ENCODE measurements at regions not wholly inside any gene's neighbourhood (a gene's known extent, or its start where the extent isn't known, plus 50 kb on each side); places are given as distances from the start of the nearest gene placed in this dataset.
"Not testable (repeated sequence)": the region's sequence is repeated elsewhere in the genome, so short reads cannot be mapped to it uniquely, and the experiment has no call there.

DNA sequence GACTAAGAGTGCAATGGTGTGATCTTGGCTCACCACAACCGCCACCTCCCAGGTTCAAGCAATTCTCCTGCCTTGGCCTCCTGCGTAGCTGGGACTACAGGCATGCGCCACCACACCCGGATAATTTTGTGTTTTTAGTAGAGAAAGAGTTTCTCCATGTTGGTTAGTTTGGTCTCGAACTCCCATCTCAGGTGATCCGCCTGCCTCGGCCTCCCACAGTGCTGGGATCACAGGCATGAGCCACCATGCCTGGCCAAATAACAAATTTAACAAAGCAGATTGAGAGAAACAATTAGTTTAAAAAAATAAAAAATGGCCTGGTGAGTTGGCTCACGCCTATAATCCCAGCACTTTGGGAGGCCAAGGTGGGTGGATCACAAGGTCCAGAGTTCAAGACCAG is 139.6 kb upstream of the KCTD7 start:
- not testable (repeated sequence) for H3K27ac ChIP-seq (ENCODE audit: low read depth, low read length); H3K9me3 ChIP-seq (ENCODE audit: low read length)

DNA sequence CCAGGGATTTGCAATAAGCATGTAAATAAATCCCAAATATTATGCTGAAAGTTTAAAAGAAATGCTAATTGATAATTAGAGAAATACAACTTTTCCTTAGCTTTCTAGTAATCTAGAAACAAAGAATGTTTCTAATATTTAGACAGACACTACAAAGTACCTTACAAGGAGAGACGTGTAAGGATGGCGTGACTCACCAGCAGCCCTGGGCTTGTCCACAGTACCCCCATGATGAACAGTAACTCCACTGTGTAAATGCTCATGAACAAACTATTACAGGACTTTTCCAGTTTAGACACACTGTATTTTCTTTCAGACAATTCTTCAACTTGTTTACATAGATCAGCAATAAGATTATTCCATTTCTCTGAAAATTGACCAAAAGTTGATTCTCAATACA is 138.9 kb upstream of the KCTD7 start:
- H3K27ac ChIP-seq (ENCODE audit: low read depth, low read length); H3K27me3 ChIP-seq (ENCODE audit: control insufficient read depth in 1 of 2, insufficient read depth in 2 of 2, low read length in 2 of 2): not testable (repeated sequence)

More for the DNA sequence above, 139.6 kb upstream of the KCTD7 start:
- H3K4me1 ChIP-seq (ENCODE audit: insufficient read depth, low read length); H3K9ac ChIP-seq (ENCODE audit: low read length); H3K36me3 ChIP-seq (ENCODE audit: insufficient read depth, low read length); H3K4me3 ChIP-seq (ENCODE audit: low read depth in 1 of 2, low read length in 2 of 2); H3K27me3 ChIP-seq (ENCODE audit: control insufficient read depth in 1 of 2, insufficient read depth in 2 of 2, low read length in 2 of 2): not testable (repeated sequence)

DNA sequence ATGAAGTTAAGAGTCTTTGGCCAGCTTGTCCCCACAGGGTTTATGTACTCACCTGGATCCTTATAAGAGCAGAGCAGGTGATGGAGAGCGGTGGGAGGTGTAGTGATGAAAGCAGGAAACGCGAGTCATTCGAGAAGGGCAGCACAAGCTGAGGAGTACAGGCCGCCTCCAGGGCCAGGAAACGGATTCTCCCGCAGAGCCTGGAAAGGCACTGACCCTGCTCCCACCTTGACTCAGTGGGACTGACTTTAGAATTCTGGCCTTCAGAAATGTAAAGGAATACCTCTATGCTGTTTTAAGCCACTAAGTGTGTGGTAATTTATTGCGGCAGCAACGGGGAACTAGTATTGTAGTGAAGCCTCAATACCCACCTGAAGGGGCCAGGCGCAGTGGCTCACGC is 137.7 kb upstream of the KCTD7 start:
- not testable (repeated sequence) for H3K36me3 ChIP-seq (ENCODE audit: insufficient read depth, low read length); H3K4me1 ChIP-seq (ENCODE audit: insufficient read depth, low read length); H3K27me3 ChIP-seq (ENCODE audit: control insufficient read depth in 1 of 2, insufficient read depth in 2 of 2, low read length in 2 of 2); H3K9me3 ChIP-seq (ENCODE audit: low read length); H3K9ac ChIP-seq (ENCODE audit: low read length); H3K27ac ChIP-seq (ENCODE audit: low read depth, low read length); H3K4me3 ChIP-seq (ENCODE audit: low read depth in 1 of 2, low read length in 2 of 2)

More for the DNA sequence above, 138.9 kb upstream of the KCTD7 start:
- H3K36me3 ChIP-seq (ENCODE audit: insufficient read depth, low read length); H3K9ac ChIP-seq (ENCODE audit: low read length); H3K9me3 ChIP-seq (ENCODE audit: low read length); H3K4me1 ChIP-seq (ENCODE audit: insufficient read depth, low read length); H3K4me3 ChIP-seq (ENCODE audit: low read depth in 1 of 2, low read length in 2 of 2): not testable (repeated sequence)

GRCh38 chr7:66492405-66492804 is 136.3 kb upstream of the KCTD7 start:
- not testable (repeated sequence) for H3K36me3 ChIP-seq (ENCODE audit: insufficient read depth, low read length); H3K27me3 ChIP-seq (ENCODE audit: control insufficient read depth in 1 of 2, insufficient read depth in 2 of 2, low read length in 2 of 2); H3K27ac ChIP-seq (ENCODE audit: low read depth, low read length); H3K4me1 ChIP-seq (ENCODE audit: insufficient read depth, low read length); H3K9me3 ChIP-seq (ENCODE audit: low read length)
- peak overlapping the region; percentile 96 for H3K9ac ChIP-seq (ENCODE audit: low read length)
- peak overlapping the region; percentile 65 to 91 for H3K4me3 ChIP-seq (ENCODE audit: low read depth in 1 of 2, low read length in 2 of 2)

DNA sequence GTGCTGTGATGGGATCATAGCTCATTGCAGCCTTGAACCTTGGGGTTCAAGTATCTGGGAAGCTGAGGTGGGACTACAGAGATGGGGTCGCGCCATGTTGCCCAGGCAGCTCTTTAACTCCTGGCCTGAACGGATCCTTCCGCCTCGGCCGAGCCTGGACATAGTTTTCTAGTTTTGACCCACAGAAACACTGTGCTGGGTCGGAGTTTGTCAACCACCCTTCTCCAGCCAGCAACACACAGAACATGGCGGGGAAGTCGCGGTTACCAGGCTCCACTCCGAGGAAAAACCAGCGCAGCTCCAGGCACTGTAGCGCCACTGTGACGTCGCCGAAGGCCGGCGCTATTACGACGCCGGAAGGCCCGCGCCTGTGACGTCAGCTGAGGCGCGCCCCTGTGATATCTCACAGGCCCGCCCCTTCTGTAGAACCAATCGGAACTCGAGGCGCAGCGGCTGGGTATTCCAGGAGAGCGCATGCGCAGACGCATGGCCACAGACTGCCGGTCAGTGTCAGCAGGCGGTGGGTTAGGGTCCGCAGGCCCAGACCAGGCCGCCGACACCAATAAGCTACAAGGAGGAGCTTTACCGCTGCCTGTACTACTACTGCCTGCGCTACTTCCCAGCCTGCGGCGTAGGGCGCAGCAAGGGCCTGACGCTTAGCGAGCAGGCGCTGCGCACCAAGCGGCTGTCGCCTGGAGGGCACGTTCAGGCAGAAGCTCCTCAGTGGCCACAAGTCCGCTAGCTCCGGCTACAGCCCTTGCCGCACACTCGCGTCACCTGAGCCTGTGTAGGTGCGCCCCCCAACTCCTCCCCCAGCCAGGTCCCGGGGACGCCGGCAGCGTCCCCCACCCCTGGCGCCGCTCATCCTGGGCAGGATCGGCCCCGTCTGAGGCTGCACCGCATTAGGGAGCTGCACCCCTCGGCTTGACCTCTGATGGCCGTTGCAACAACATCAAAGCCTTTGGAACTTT is 135.2 kb upstream of the KCTD7 start:
- no peaks in the 10 kb centered on the region for H3K9me3 ChIP-seq (ENCODE audit: low read length)
- no peaks in the 10 kb centered on the region for H3K27me3 ChIP-seq (ENCODE audit: control insufficient read depth in 1 of 2, insufficient read depth in 2 of 2, low read length in 2 of 2)
- H3K9ac ChIP-seq (ENCODE audit: low read length) = peak overlapping the region; percentile 96
- peak overlapping the region; percentile 82 for H3K27ac ChIP-seq (ENCODE audit: low read depth, low read length)
- H3K4me1 ChIP-seq (ENCODE audit: insufficient read depth, low read length) = peaks cover 7% of the 10 kb centered on the region
- H3K36me3 ChIP-seq (ENCODE audit: insufficient read depth, low read length) = no peaks in the 10 kb centered on the region
- peak overlapping the region; percentile 65 to 91 for H3K4me3 ChIP-seq (ENCODE audit: low read depth in 1 of 2, low read length in 2 of 2)

DNA sequence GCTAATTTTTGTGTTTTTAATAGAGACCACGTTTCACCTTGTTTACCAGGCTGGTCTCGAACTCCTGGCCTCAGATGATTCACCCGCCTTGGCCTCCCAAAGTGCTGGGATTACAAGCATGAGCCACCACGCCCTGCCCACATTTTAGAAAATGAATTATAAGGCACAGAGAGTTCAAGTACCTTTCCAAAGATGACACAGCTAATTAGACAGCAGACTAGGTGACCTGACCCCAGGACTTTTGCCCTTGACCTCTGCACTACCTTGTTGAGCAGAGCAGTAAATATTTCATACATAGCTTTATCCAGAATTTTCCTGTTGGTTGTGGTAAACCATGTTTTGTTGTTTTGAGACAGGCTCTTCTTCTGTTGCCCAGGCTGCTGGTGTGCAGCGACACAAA is 131.3 kb upstream of the KCTD7 start:
- Histone ChIP-seq H3K27me3 (ENCODE audit: control insufficient read depth in 1 of 2, insufficient read depth in 2 of 2, low read length in 2 of 2) (peaks cover 0 to under 1% of the 10 kb centered on the region in 2 donors), H3K36me3 (ENCODE audit: insufficient read depth, low read length) (no peaks in the 10 kb centered on the region), H3K9me3 (ENCODE audit: low read length) (no peaks in the 10 kb centered on the region), H3K9ac (ENCODE audit: low read length) (no peak overlapping the region), H3K27ac (ENCODE audit: low read depth, low read length) (no peak overlapping the region), H3K4me3 (ENCODE audit: low read depth in 1 of 2, low read length in 2 of 2) (no peak overlapping the region), H3K4me1 (ENCODE audit: insufficient read depth, low read length) (peaks cover 6% of the 10 kb centered on the region)

DNA sequence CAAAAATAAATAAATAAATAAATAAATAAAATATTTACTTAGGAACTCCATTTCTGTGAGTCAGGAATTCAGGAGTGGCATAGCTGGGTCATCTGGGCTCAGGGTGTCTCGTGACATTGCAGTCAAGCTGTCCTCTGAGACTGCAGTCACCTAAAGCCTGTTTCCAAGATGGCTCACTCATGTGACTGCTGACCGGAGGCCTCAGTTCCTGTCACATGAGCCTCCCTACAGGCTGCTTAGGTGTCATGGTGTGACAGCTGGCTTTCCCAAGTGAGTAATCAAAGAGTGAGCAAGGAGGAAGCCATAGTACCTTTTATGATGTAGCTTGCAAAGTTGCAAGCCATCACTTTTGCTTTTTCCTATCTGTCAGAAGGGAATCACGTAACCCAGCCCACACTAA is 128.6 kb upstream of the KCTD7 start:
- H3K4me1 ChIP-seq (ENCODE audit: insufficient read depth, low read length) = no peaks in the 10 kb centered on the region
- H3K27ac ChIP-seq (ENCODE audit: low read depth, low read length) = no peak overlapping the region
- H3K27me3 ChIP-seq (ENCODE audit: control insufficient read depth in 1 of 2, insufficient read depth in 2 of 2, low read length in 2 of 2) = peaks cover 0 to 23% of the 10 kb centered on the region in 2 donors
- H3K4me3 ChIP-seq (ENCODE audit: low read depth in 1 of 2, low read length in 2 of 2) = no peak overlapping the region
- no peak overlapping the region for H3K9ac ChIP-seq (ENCODE audit: low read length)
- H3K9me3 ChIP-seq (ENCODE audit: low read length) = no peaks in the 10 kb centered on the region
- no peaks in the 10 kb centered on the region for H3K36me3 ChIP-seq (ENCODE audit: insufficient read depth, low read length)

GRCh38 chr7:66502230-66503035 is 126.2 kb upstream of the KCTD7 start:
- Histone ChIP-seq H3K4me3 (ENCODE audit: low read depth in 1 of 2, low read length in 2 of 2) (no peak overlapping the region), H3K4me1 (ENCODE audit: insufficient read depth, low read length) (no peaks in the 10 kb centered on the region), H3K9me3 (ENCODE audit: low read length) (no peaks in the 10 kb centered on the region), H3K27me3 (ENCODE audit: control insufficient read depth in 1 of 2, insufficient read depth in 2 of 2, low read length in 2 of 2) (peaks cover 0 to 28% of the 10 kb centered on the region in 2 donors), H3K36me3 (ENCODE audit: insufficient read depth, low read length) (no peaks in the 10 kb centered on the region), H3K9ac (ENCODE audit: low read length) (no peak overlapping the region), H3K27ac (ENCODE audit: low read depth, low read length) (no peak overlapping the region)

- Histone ChIP-seq H3K27me3 (ENCODE audit: control insufficient read depth in 1 of 2, insufficient read depth in 2 of 2, low read length in 2 of 2) (peaks cover 0 to 28% of the 10 kb centered on the region in 2 donors), H3K9me3 (ENCODE audit: low read length) (no peaks in the 10 kb centered on the region), H3K36me3 (ENCODE audit: insufficient read depth, low read length) (no peaks in the 10 kb centered on the region), H3K27ac (ENCODE audit: low read depth, low read length) (no peak overlapping the region), H3K9ac (ENCODE audit: low read length) (no peak overlapping the region), H3K4me1 (ENCODE audit: insufficient read depth, low read length) (no peaks in the 10 kb centered on the region), H3K4me3 (ENCODE audit: low read depth in 1 of 2, low read length in 2 of 2) (no peak overlapping the region)
Measured at GRCh38 chr7:66503036-66503370, 125.7 kb upstream of the KCTD7 start.

- no peaks in the 10 kb centered on the region for H3K36me3 ChIP-seq (ENCODE audit: insufficient read depth, low read length)
- no peak overlapping the region for H3K4me3 ChIP-seq (ENCODE audit: low read depth in 1 of 2, low read length in 2 of 2)
- no peak overlapping the region for H3K27ac ChIP-seq (ENCODE audit: low read depth, low read length)
- H3K27me3 ChIP-seq (ENCODE audit: control insufficient read depth in 1 of 2, insufficient read depth in 2 of 2, low read length in 2 of 2) = peaks cover 0 to 28% of the 10 kb centered on the region in 2 donors
- no peak overlapping the region for H3K9ac ChIP-seq (ENCODE audit: low read length)
- H3K9me3 ChIP-seq (ENCODE audit: low read length) = no peaks in the 10 kb centered on the region
- no peaks in the 10 kb centered on the region for H3K4me1 ChIP-seq (ENCODE audit: insufficient read depth, low read length)
Measured at GRCh38 chr7:66503551-66504031, 125.1 kb upstream of the KCTD7 start.

DNA sequence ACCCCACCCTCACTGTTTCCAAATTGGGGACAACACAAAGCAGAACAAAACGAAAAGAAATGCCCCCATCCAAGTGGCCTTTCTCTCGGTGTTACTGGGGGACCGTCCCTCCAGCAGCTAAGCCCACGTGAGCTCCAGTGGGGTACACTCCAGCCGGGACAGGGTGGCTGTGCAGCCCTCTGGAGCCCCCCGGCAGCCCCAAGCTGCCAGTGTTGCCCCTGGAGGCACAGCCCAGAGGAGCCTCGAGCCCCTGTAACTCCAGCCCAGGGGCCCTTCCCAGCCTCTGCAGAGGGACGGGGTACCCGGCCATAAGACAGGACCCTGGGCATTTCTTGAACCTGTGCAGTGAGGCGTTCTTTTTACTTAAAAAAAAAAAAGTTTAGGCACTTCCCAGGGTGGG is 124.5 kb upstream of the KCTD7 start:
- no peak overlapping the region for H3K4me3 ChIP-seq (ENCODE audit: low read depth in 1 of 2, low read length in 2 of 2)
- no peaks in the 10 kb centered on the region for H3K36me3 ChIP-seq (ENCODE audit: insufficient read depth, low read length)
- peaks cover 0 to 28% of the 10 kb centered on the region in 2 donors for H3K27me3 ChIP-seq (ENCODE audit: control insufficient read depth in 1 of 2, insufficient read depth in 2 of 2, low read length in 2 of 2)

More for the DNA sequence above, 124.5 kb upstream of the KCTD7 start:
- H3K9ac ChIP-seq (ENCODE audit: low read length) = no peak overlapping the region
- H3K9me3 ChIP-seq (ENCODE audit: low read length) = no peaks in the 10 kb centered on the region
- H3K27ac ChIP-seq (ENCODE audit: low read depth, low read length) = no peak overlapping the region
- H3K4me1 ChIP-seq (ENCODE audit: insufficient read depth, low read length) = no peaks in the 10 kb centered on the region
